ENCODE measurements at regions not wholly inside any gene's neighbourhood (a gene's known extent, or its start where the extent isn't known, plus 50 kb on each side); places are given as distances from the start of the nearest gene placed in this dataset.

DNA sequence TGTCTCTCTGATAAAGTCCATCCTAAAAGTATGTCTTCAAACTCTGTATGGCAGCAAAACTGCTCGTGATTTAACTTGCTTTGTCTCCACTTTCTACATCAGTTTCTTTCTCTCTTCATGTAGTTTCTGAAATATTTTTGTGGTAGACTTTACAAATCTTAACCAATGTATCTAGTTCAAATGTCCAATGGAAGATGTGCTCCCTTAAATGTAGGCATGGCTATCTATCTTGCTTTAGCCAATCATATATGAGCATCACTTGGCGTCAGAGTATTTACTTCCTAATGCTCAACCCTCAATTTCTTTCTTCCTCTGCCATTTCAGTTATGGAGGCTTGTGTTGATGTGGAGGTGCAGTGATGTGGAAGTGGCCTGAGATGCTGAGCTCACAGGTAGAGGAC, 206.1 kb upstream of the ZNF608 start:
- TF ChIP-seq, protein P1, sequence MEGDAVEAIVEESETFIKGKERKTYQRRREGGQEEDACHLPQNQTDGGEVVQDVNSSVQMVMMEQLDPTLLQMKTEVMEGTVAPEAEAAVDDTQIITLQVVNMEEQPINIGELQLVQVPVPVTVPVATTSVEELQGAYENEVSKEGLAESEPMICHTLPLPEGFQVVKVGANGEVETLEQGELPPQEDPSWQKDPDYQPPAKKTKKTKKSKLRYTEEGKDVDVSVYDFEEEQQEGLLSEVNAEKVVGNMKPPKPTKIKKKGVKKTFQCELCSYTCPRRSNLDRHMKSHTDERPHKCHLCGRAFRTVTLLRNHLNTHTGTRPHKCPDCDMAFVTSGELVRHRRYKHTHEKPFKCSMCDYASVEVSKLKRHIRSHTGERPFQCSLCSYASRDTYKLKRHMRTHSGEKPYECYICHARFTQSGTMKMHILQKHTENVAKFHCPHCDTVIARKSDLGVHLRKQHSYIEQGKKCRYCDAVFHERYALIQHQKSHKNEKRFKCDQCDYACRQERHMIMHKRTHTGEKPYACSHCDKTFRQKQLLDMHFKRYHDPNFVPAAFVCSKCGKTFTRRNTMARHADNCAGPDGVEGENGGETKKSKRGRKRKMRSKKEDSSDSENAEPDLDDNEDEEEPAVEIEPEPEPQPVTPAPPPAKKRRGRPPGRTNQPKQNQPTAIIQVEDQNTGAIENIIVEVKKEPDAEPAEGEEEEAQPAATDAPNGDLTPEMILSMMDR (IDR thresholded peaks at IDR 0.05), result no peak
- TF ChIP-seq POLR2A (IDR thresholded peaks at IDR 0.05), result no peak
